GM12878 (cell line): ENCODE measurements at regions not wholly inside any gene's neighbourhood (a gene's known extent, or its start where the extent isn't known, plus 50 kb on each side); places are given as distances from the start of the nearest gene placed in this dataset.

ENCODE experiments used
- ATAC-seq: fragments of 200-7000 bp; cut with Tn5 transposase; 3 replicates; pipeline ENCODE4 v1.9.1; 2020; ENCODE audit warnings: mild to moderate bottlenecking, moderate library complexity
- BruUV-seq: library from RNA; stranded (reverse); fragments of 400-500 nt; replicated peaks from 2 replicates; lab custom pipeline; 2021; lab: Mats Ljungman, UMichigan
- CTCF ChIA-PET: fragments of 300-600 bp; sonication (Branson Sonifier 250); formaldehyde crosslinking; extraction: SDS; loops from one replicate; lab custom pipeline; 2021; ENCODE audit warnings: inconsistent platforms; lab: Yijun Ruan, JAX
- POLR2A ChIA-PET: fragments of 350-600 bp; formaldehyde crosslinking; extraction: SDS; loops from one replicate; lab custom pipeline; 2021; ENCODE audit warnings: inconsistent platforms; lab: Charles Lee
- RAD21 ChIA-PET: fragments of 300-600 bp; sonication (Branson Sonifier 250); formaldehyde crosslinking; loops from one replicate; lab custom pipeline; 2023; ENCODE audit warnings: antibody characterized with exemption; ENCODE audit not compliant: unreplicated experiment; lab: Charles Lee
- SMC1A ChIA-PET: fragments of 300-600 bp; sonication (Branson Sonifier 250); formaldehyde crosslinking; loops from one replicate; lab custom pipeline; 2023; ENCODE audit not compliant: unreplicated experiment, uncharacterized antibody; lab: Charles Lee
- DNase-seq: peaks from one replicate; pipeline ENCODE4 v3.0.0-alpha.2; 2011; ENCODE audit warnings: low read depth, low spot score
- FAIRE-seq: peaks from 3 replicates; lab custom pipeline; 2011; peaks lifted over from hg19 to GRCh38; lab: Jason Lieb, UNC
- H2AFZ ChIP-seq: 2 replicates; pipeline ENCODE4 v1.6.0; 2011; ENCODE audit warnings: low read depth, low read length, control low read depth; ENCODE audit not compliant: control insufficient read depth
- H3K27ac ChIP-seq: 2 replicates; pipeline ENCODE4 v1.5.1; 2011; ENCODE audit warnings: control low read depth; ENCODE audit not compliant: control insufficient read depth, insufficient read depth
- H3K27me3 ChIP-seq, 2 experiments: replicated peaks in 1 of 2; 2 replicates each; pipeline versions ENCODE4 v1.6.0 to v1.6.1; 2011; ENCODE audit warnings: low read length in 1 of 2; ENCODE audit not compliant: control insufficient read depth in 2 of 2, insufficient read depth in 2 of 2
- H3K36me3 ChIP-seq, 2 experiments: 2 replicates each; pipeline ENCODE4 v1.5.1; 2011; ENCODE audit warnings: low read length in 1 of 2; ENCODE audit not compliant: control insufficient read depth in 2 of 2, insufficient read depth in 2 of 2
- H3K4me1 ChIP-seq: 2 replicates; pipeline ENCODE4 v1.6.1; 2011; ENCODE audit warnings: mild to moderate bottlenecking, low read length, moderate library complexity, mixed read lengths; ENCODE audit not compliant: control insufficient read depth, insufficient read depth
- H3K4me2 ChIP-seq: 2 replicates; pipeline ENCODE4 v1.6.0; 2011; ENCODE audit warnings: control low read depth; ENCODE audit not compliant: control insufficient read depth, insufficient read depth
- H3K4me3 ChIP-seq: fragments of 200-600 bp; sonication (generic); 2 replicates; pipeline ENCODE4 v1.5.1; 2016
- H3K79me2 ChIP-seq: 2 replicates; pipeline ENCODE4 v1.6.0; 2011; ENCODE audit warnings: low read length; ENCODE audit not compliant: control insufficient read depth, insufficient read depth
- H3K9ac ChIP-seq: 2 replicates; pipeline ENCODE4 v1.8.0; 2011; ENCODE audit warnings: low read length, control low read depth, mixed read lengths; ENCODE audit not compliant: control insufficient read depth, insufficient read depth
- H3K9me3 ChIP-seq: replicated peaks from 3 replicates; pipeline ENCODE4 v1.5.1; 2011; ENCODE audit warnings: mild to moderate bottlenecking, low read length; ENCODE audit not compliant: control insufficient read depth, insufficient read depth
- H4K20me1 ChIP-seq: 2 replicates; pipeline ENCODE4 v1.6.0; 2011; ENCODE audit not compliant: control insufficient read depth, insufficient read depth
- BACH1 ChIP-seq: fragments of 450-650 bp; IDR thresholded peaks from 2 replicates; pipeline ENCODE4 v1.6.1; 2017; ENCODE audit warnings: mild to moderate bottlenecking, borderline replicate concordance
- BRCA1 ChIP-seq: IDR thresholded peaks from 2 replicates; pipeline ENCODE4 v1.6.1; 2011; ENCODE audit warnings: low read depth, low read length, improper control_type of control experiment
- HCFC1 ChIP-seq: fragments of 150-350 bp; IDR thresholded peaks from 2 replicates; pipeline ENCODE4 v1.6.1; 2014; ENCODE audit warnings: low read length
- HSF1 ChIP-seq: fragments of 150-350 bp; IDR thresholded peaks from 2 replicates; pipeline ENCODE4 v1.6.1; 2014; ENCODE audit warnings: mild to moderate bottlenecking, low read depth, low read length
- IKZF2 ChIP-seq, 2 experiments: fragments of 450-650 bp; IDR thresholded peaks; 2 replicates each; pipeline ENCODE4 v1.6.1; 2017; ENCODE audit warnings: mild to moderate bottlenecking in 2 of 2, moderate library complexity in 2 of 2
- KAT2A ChIP-seq: conservative IDR thresholded peaks from 2 replicates; pipeline ENCODE4 v1.6.1; 2011; ENCODE audit warnings: low read depth, low read length; ENCODE audit not compliant: control insufficient read depth
- RELA ChIP-seq: fragments of 450-650 bp; IDR thresholded peaks from 2 replicates; pipeline ENCODE4 v1.8.0; 2014; ENCODE audit warnings: borderline replicate concordance; ENCODE audit not compliant: partially characterized antibody
- SREBF1 ChIP-seq: IDR thresholded peaks from 2 replicates; pipeline ENCODE4 v1.6.1; 2012; ENCODE audit warnings: mild to moderate bottlenecking, low read length
- ZNF207 ChIP-seq: fragments of 450-650 bp; IDR thresholded peaks from 2 replicates; pipeline ENCODE4 v1.6.1; 2014; ENCODE audit warnings: antibody characterized with exemption, mild to moderate bottlenecking, borderline replicate concordance
- WGBS: methylation state at CpG from one replicate; pipeline ENCODE4 v1.1.6; 2016; ENCODE audit warnings: low lambda C conversion rate; ENCODE audit not compliant: insufficient replicate concordance, insufficient coverage; ENCODE audit errors: missing lambda C conversion rate; 5-methylcytosine and 5-hydroxymethylcytosine counted together
- in situ Hi-C: fragments of 300-500 bp; cut with MboI; formaldehyde crosslinking; loops from 9 replicates; pipeline ENCODE4 v1.14.3; 2018; ENCODE audit warnings: mixed read lengths
- intact Hi-C: fragments of 100-400 bp; cut with micrococcal nuclease; formaldehyde crosslinking; loops from one replicate; pipeline ENCODE4 v1.14.2; 2022; ENCODE audit not compliant: unreplicated experiment
- TF ChIP-seq, protein P1 (sequence below): fragments of 450-650 bp; IDR thresholded peaks from 2 replicates; pipeline ENCODE4 v1.6.1; 2017; ENCODE audit warnings: mild to moderate bottlenecking, moderate library complexity
- TF ChIP-seq, protein P2 (sequence below): fragments of 450-650 bp; IDR thresholded peaks from 2 replicates; pipeline ENCODE4 v1.6.1; 2017; ENCODE audit warnings: mild to moderate bottlenecking, low read depth, inconsistent platforms; ENCODE audit not compliant: poor library complexity, severe bottlenecking

DNA sequence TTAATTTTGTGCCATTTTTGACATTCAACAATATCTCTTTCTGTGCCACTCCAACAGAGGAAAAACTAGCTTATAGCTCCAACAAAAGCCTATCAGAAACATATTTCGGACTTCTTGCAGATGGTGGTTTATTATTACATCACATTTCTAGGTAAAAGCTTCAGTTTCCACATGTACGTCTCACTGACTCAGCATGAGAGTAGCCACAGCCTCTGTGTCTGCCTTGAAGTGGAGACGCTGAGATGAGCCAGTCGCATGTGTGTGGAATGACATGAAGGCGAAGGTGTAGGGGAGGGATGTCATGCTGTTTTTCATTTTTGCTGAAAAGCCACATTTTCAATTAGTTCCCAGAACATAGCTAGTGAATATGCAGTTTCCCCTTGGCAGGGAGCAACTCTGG lies 598.6 kb downstream of the EFNB2 start:
- RAD21 ChIA-PET, result no interaction called here
- BruUV-seq, result no TSS peak
- intact Hi-C loops (no loop called here), in situ Hi-C loops (no loop called here)
- Histone ChIP-seq H3K36me3 (no peaks in the 10 kb centered on the region), H3K4me1 (no peaks in the 10 kb centered on the region), H3K9me3 (no peaks in the 10 kb centered on the region), H3K9ac (no peak overlapping the region), H2AFZ (no peak overlapping the region), H3K79me2 (no peaks in the 10 kb centered on the region), H3K4me2 (no peak overlapping the region), H4K20me1 (no peaks in the 10 kb centered on the region), H3K27me3 (no peaks in the 10 kb centered on the region), H3K27ac (no peak overlapping the region), H3K4me3 (no peak overlapping the region)
- WGBS, result 32% methylated on average over 5 of the region's 5 CpGs
- POLR2A ChIA-PET, result no interaction called here
- CTCF ChIA-PET, result no interaction called here
- TF ChIP-seq KAT2A, result no peak
- TF ChIP-seq, protein P1, sequence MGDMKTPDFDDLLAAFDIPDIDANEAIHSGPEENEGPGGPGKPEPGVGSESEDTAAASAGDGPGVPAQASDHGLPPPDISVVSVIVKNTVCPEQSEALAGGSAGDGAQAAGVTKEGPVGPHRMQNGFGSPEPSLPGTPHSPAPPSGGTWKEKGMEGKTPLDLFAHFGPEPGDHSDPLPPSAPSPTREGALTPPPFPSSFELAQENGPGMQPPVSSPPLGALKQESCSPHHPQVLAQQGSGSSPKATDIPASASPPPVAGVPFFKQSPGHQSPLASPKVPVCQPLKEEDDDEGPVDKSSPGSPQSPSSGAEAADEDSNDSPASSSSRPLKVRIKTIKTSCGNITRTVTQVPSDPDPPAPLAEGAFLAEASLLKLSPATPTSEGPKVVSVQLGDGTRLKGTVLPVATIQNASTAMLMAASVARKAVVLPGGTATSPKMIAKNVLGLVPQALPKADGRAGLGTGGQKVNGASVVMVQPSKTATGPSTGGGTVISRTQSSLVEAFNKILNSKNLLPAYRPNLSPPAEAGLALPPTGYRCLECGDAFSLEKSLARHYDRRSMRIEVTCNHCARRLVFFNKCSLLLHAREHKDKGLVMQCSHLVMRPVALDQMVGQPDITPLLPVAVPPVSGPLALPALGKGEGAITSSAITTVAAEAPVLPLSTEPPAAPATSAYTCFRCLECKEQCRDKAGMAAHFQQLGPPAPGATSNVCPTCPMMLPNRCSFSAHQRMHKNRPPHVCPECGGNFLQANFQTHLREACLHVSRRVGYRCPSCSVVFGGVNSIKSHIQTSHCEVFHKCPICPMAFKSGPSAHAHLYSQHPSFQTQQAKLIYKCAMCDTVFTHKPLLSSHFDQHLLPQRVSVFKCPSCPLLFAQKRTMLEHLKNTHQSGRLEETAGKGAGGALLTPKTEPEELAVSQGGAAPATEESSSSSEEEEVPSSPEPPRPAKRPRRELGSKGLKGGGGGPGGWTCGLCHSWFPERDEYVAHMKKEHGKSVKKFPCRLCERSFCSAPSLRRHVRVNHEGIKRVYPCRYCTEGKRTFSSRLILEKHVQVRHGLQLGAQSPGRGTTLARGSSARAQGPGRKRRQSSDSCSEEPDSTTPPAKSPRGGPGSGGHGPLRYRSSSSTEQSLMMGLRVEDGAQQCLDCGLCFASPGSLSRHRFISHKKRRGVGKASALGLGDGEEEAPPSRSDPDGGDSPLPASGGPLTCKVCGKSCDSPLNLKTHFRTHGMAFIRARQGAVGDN, result no peak
- no peak for TF ChIP-seq IKZF2 (IDR thresholded peaks at IDR 0.05)
- no peak for TF ChIP-seq ZNF207
- no peak for TF ChIP-seq BRCA1
- no peak for TF ChIP-seq BACH1
- no peak for TF ChIP-seq RELA
- TF ChIP-seq, protein P2, sequence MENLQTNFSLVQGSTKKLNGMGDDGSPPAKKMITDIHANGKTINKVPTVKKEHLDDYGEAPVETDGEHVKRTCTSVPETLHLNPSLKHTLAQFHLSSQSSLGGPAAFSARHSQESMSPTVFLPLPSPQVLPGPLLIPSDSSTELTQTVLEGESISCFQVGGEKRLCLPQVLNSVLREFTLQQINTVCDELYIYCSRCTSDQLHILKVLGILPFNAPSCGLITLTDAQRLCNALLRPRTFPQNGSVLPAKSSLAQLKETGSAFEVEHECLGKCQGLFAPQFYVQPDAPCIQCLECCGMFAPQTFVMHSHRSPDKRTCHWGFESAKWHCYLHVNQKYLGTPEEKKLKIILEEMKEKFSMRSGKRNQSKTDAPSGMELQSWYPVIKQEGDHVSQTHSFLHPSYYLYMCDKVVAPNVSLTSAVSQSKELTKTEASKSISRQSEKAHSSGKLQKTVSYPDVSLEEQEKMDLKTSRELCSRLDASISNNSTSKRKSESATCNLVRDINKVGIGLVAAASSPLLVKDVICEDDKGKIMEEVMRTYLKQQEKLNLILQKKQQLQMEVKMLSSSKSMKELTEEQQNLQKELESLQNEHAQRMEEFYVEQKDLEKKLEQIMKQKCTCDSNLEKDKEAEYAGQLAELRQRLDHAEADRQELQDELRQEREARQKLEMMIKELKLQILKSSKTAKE, result no peak
- TF ChIP-seq HCFC1, result no peak
- no peak for TF ChIP-seq SREBF1
- TF ChIP-seq HSF1, result no peak
- SMC1A ChIA-PET, result no interaction called here
- DNase-seq (no peak), ATAC-seq (no peak), FAIRE-seq (no peak)
